HG02763 (cell line): ENCODE measurements at regions not wholly inside any gene's neighbourhood (a gene's known extent, or its start where the extent isn't known, plus 50 kb on each side); places are given as distances from the start of the nearest gene placed in this dataset.

Experiments used
- ATAC-seq: cut with Tn5 transposase; IDR thresholded peaks from one replicate; pipeline ENCODE4 v1.9.1; 2021; ENCODE audit warnings: mild to moderate bottlenecking, moderate library complexity; ENCODE audit not compliant: unreplicated experiment

- no peak for ATAC-seq
Observed at GRCh38 chr2:136062066-136062837, 55.7 kb downstream of the CXCR4 start.

GRCh38 chr2:136060416-136060815 is 57.5 kb downstream of the CXCR4 start:
- ATAC-seq = no peak

GRCh38 chr2:136059036-136059472 is 58.9 kb downstream of the CXCR4 start:
- ATAC-seq = peak; percentile 47

- no peak for ATAC-seq
Observed at GRCh38 chr2:136058262-136058661, 59.7 kb downstream of the CXCR4 start.

GRCh38 chr2:136057802-136058140 is 60.2 kb downstream of the CXCR4 start:
- ATAC-seq = no peak

GRCh38 chr2:136057023-136057801 is 60.7 kb downstream of the CXCR4 start:
- ATAC-seq = peak; percentile 35

- ATAC-seq = no peak
Observed at GRCh38 chr2:136055929-136056688, 61.8 kb downstream of the CXCR4 start.

GRCh38 chr2:136054856-136055255 is 63.1 kb downstream of the CXCR4 start:
- no peak for ATAC-seq

- no peak for ATAC-seq
Observed at GRCh38 chr2:136052369-136053362, 65.3 kb downstream of the CXCR4 start.

- no peak for ATAC-seq
Observed at GRCh38 chr2:136051725-136052048, 66.3 kb upstream of the DARS1 start.

GRCh38 chr2:136051001-136051724 is 65.7 kb upstream of the DARS1 start:
- ATAC-seq = no peak

- ATAC-seq = no peak
Observed at GRCh38 chr2:136049991-136050920, 64.8 kb upstream of the DARS1 start.

- ATAC-seq = no peak
Observed at GRCh38 chr2:136049011-136049742, 63.8 kb upstream of the DARS1 start.

- no peak for ATAC-seq
Observed at GRCh38 chr2:136045835-136046570, 60.6 kb upstream of the DARS1 start.

GRCh38 chr2:136045344-136045743 is 59.9 kb upstream of the DARS1 start:
- ATAC-seq = no peak
